OCI-LY7 (cell line): ENCODE measurements at regions not wholly inside any gene's neighbourhood (a gene's known extent, or its start where the extent isn't known, plus 50 kb on each side); places are given as distances from the start of the nearest gene placed in this dataset.

Experiments used
- CTCF ChIP-seq: fragments of 200-600 bp; sonication (generic); conservative IDR thresholded peaks from 2 replicates; pipeline ENCODE4 v1.5.1; 2014; ENCODE audit warnings: mild to moderate bottlenecking, antibody characterized with exemption, low read length, moderate library complexity, mixed read lengths
- EZH2phosphoT487 ChIP-seq: fragments of 200-600 bp; sonication (generic); IDR thresholded peaks from 2 replicates; pipeline ENCODE4 v1.6.1; 2018; ENCODE audit warnings: low read depth, borderline replicate concordance, mild to moderate bottlenecking, mixed run types, antibody characterized with exemption, low read length, moderate library complexity, mixed read lengths

- TF ChIP-seq CTCF (no peak), EZH2phosphoT487 (no peak)
Measured at GRCh38 chr3:132231633-132232032, 85.6 kb upstream of the ACP3 start.
